H9 (cell line): ENCODE measurements at regions not wholly inside any gene's neighbourhood (a gene's known extent, or its start where the extent isn't known, plus 50 kb on each side); places are given as distances from the start of the nearest gene placed in this dataset.

ENCODE experiments used
- DNase-seq: peaks from one replicate; pipeline ENCODE4 v3.0.0-alpha.2; 2017
- H2AFZ ChIP-seq: one replicate; pipeline ENCODE4 v1.6.1; 2013; ENCODE audit warnings: mild to moderate bottlenecking, low read length, control low read depth, moderate library complexity
- H2AK5ac ChIP-seq: 2 replicates; pipeline ENCODE4 v1.6.1; 2013; ENCODE audit warnings: low read length, control low read depth, mixed read lengths; ENCODE audit not compliant: insufficient read length
- H2BK120ac ChIP-seq: one replicate; pipeline ENCODE4 v1.6.1; 2013; ENCODE audit warnings: low read depth, mild to moderate bottlenecking, low read length, control low read depth, inconsistent platforms; ENCODE audit not compliant: poor library complexity, severe bottlenecking
- H2BK12ac ChIP-seq: 2 replicates; pipeline ENCODE4 v1.6.1; 2013; ENCODE audit warnings: low read length, control low read depth, mixed read lengths, low read depth; ENCODE audit not compliant: insufficient read length
- H2BK15ac ChIP-seq: 2 replicates; pipeline ENCODE4 v1.6.1; 2013; ENCODE audit warnings: low read depth, low read length, control low read depth
- H2BK20ac ChIP-seq: one replicate; pipeline ENCODE4 v1.6.1; 2013; ENCODE audit warnings: low read depth, mild to moderate bottlenecking, low read length, control low read depth, inconsistent platforms; ENCODE audit not compliant: poor library complexity, severe bottlenecking
- H2BK5ac ChIP-seq: 2 replicates; pipeline ENCODE4 v1.6.1; 2013; ENCODE audit warnings: low read length, control low read depth, mixed read lengths; ENCODE audit not compliant: insufficient read length
- H3K14ac ChIP-seq: 2 replicates; pipeline ENCODE4 v1.6.1; 2013; ENCODE audit warnings: low read length, control low read depth; ENCODE audit not compliant: insufficient read depth
- H3K18ac ChIP-seq: 2 replicates; pipeline ENCODE4 v1.6.1; 2013; ENCODE audit warnings: low read depth, mild to moderate bottlenecking, mixed read lengths, low read length, control low read depth; ENCODE audit not compliant: insufficient read length
- H3K23ac ChIP-seq: 2 replicates; pipeline ENCODE4 v1.6.1; 2013; ENCODE audit warnings: low read length, control low read depth, mixed read lengths, low read depth; ENCODE audit not compliant: insufficient read length
- H3K23me2 ChIP-seq: 2 replicates; pipeline ENCODE4 v1.6.1; 2013; ENCODE audit warnings: low read depth, mild to moderate bottlenecking, mixed read lengths, low read length, control low read depth; ENCODE audit not compliant: insufficient read length, poor library complexity, severe bottlenecking
- H3K27ac ChIP-seq: 2 replicates; pipeline ENCODE4 v1.5.1; 2013; ENCODE audit warnings: low read length, control low read depth, mixed read lengths, low read depth; ENCODE audit not compliant: insufficient read length
- H3K27me3 ChIP-seq: 2 replicates; pipeline ENCODE4 v1.6.1; 2013; ENCODE audit warnings: low read length, control low read depth, inconsistent platforms; ENCODE audit not compliant: insufficient read depth
- H3K4ac ChIP-seq: 2 replicates; pipeline ENCODE4 v1.6.1; 2013; ENCODE audit warnings: low read depth, mild to moderate bottlenecking, control low read depth, inconsistent platforms, low read length, moderate library complexity
- H3K4me1 ChIP-seq: 2 replicates; pipeline ENCODE4 v1.6.1; 2013; ENCODE audit warnings: low read length, control low read depth, inconsistent platforms; ENCODE audit not compliant: insufficient read depth
- H3K4me2 ChIP-seq: 2 replicates; pipeline ENCODE4 v1.6.1; 2013; ENCODE audit warnings: low read length, control low read depth, mixed read lengths; ENCODE audit not compliant: insufficient read length, insufficient read depth
- H3K56ac ChIP-seq: 2 replicates; pipeline ENCODE4 v1.6.1; 2013; ENCODE audit warnings: low read depth, mild to moderate bottlenecking, mixed read lengths, low read length, control low read depth; ENCODE audit not compliant: insufficient read length
- H3K79me1 ChIP-seq: 2 replicates; pipeline ENCODE4 v1.6.1; 2013; ENCODE audit warnings: low read depth, mild to moderate bottlenecking, moderate library complexity, low read length, control low read depth, inconsistent platforms; ENCODE audit not compliant: insufficient read depth, poor library complexity, severe bottlenecking
- H3K79me2 ChIP-seq: 2 replicates; pipeline ENCODE4 v1.6.1; 2013; ENCODE audit warnings: low read length, control low read depth, inconsistent platforms; ENCODE audit not compliant: insufficient read depth
- H3K9ac ChIP-seq: 2 replicates; pipeline ENCODE4 v1.6.1; 2013; ENCODE audit warnings: low read length, control low read depth, mixed read lengths; ENCODE audit not compliant: insufficient read length; ENCODE audit errors: extremely low read depth
- H3K9me3 ChIP-seq: one replicate; pipeline ENCODE4 v1.6.1; 2013; ENCODE audit warnings: low read depth, low read length, inconsistent platforms; ENCODE audit not compliant: control insufficient read depth
- H3T11ph ChIP-seq: one replicate; pipeline ENCODE4 v1.6.1; 2013; ENCODE audit warnings: mild to moderate bottlenecking, low read length, control low read depth, inconsistent platforms
- H4K20me1 ChIP-seq: one replicate; pipeline ENCODE4 v1.6.1; 2013; ENCODE audit not compliant: control insufficient read depth, insufficient read length, insufficient read depth
- H4K5ac ChIP-seq: 2 replicates; pipeline ENCODE4 v1.6.1; 2013; ENCODE audit warnings: low read depth, mild to moderate bottlenecking, mixed read lengths, low read length, control low read depth; ENCODE audit not compliant: insufficient read length
- H4K8ac ChIP-seq: replicated peaks from 2 replicates; pipeline ENCODE4 v1.6.1; 2013; ENCODE audit warnings: low read length, control low read depth, mixed read lengths, low read depth; ENCODE audit not compliant: insufficient read length
- H4K91ac ChIP-seq: 2 replicates; pipeline ENCODE4 v1.6.1; 2013; ENCODE audit warnings: low read depth, mild to moderate bottlenecking, moderate library complexity, mixed read lengths, low read length, control low read depth; ENCODE audit not compliant: insufficient read length
- H3K27ac Mint-ChIP-seq, 3 experiments: 2 replicates in 2 of 3; 3 replicates in 1 of 3; pipeline ENCODE4 v1.8.0; 2020 to 2021; ENCODE audit warnings: mixed read lengths in 3 of 3, mild to moderate bottlenecking in 1 of 3, moderate library complexity in 1 of 3
- H3K27me3 Mint-ChIP-seq: 2 replicates; pipeline ENCODE4 v1.8.0; 2021; ENCODE audit warnings: low read depth, mild to moderate bottlenecking, moderate library complexity, mixed read lengths
- H3K36me3 Mint-ChIP-seq, 3 experiments: 2 replicates in 2 of 3; 3 replicates in 1 of 3; pipeline ENCODE4 v1.8.0; 2020 to 2021; ENCODE audit warnings: low read depth in 3 of 3, mixed read lengths in 3 of 3; ENCODE audit not compliant: insufficient read depth in 1 of 3
- H3K4me1 Mint-ChIP-seq, 2 experiments: 2 replicates each; pipeline ENCODE4 v1.8.0; 2020; ENCODE audit warnings: mixed read lengths in 2 of 2
- H3K4me3 Mint-ChIP-seq, 2 experiments: 2 replicates in 1 of 2; 3 replicates in 1 of 2; pipeline ENCODE4 v1.8.0; 2020 to 2021; ENCODE audit warnings: mild to moderate bottlenecking in 2 of 2, mixed read lengths in 2 of 2, moderate library complexity in 1 of 2
- H3K9me3 Mint-ChIP-seq, 2 experiments: 2 replicates in 1 of 2; 3 replicates in 1 of 2; pipeline ENCODE4 v1.8.0; 2020; ENCODE audit warnings: mild to moderate bottlenecking in 2 of 2, mixed read lengths in 2 of 2, moderate library complexity in 1 of 2
- CTCF ChIP-seq: fragments of 200-600 bp; sonication (generic); conservative IDR thresholded peaks from 3 replicates; pipeline ENCODE4 v1.8.0; 2021; ENCODE audit warnings: antibody characterized with exemption, mild to moderate bottlenecking
- WGBS: extraction: QIAGEN DNeasy Blood & Tissue Kit; methylation state at CpG from one replicate; pipeline ENCODE4 v1.1.7; 2013; ENCODE audit warnings: missing lambda C conversion rate, low lambda C conversion rate, mixed read lengths; ENCODE audit not compliant: insufficient read length; ENCODE audit errors: extremely low coverage; 5-methylcytosine and 5-hydroxymethylcytosine counted together

- Mint-ChIP-seq H3K27me3 (no peaks in the 10 kb centered on the region), H3K4me1 (no peaks in the 10 kb centered on the region), H3K36me3 (no peaks in the 10 kb centered on the region), H3K4me3 (no peak overlapping the region), H3K27ac (no peak overlapping the region), H3K9me3 (no peaks in the 10 kb centered on the region; a peak in 1 of 5 replicates)
- WGBS = no CpG with 5 or more reads among the region's 2 CpGs
- no peak overlapping the region for H2BK5ac ChIP-seq
- H4K5ac ChIP-seq = no peak overlapping the region
- H2AK5ac ChIP-seq = no peak overlapping the region
- no peak overlapping the region for H3K56ac ChIP-seq
- H4K20me1 ChIP-seq = no peaks in the 10 kb centered on the region
- H3K14ac ChIP-seq = no peak overlapping the region
- no peaks in the 10 kb centered on the region for H3K9me3 ChIP-seq
- H2AFZ ChIP-seq = no peak overlapping the region
- no peak for TF ChIP-seq CTCF
- no peak overlapping the region for H3K18ac ChIP-seq
- no peak overlapping the region for H3T11ph ChIP-seq
- H3K4me1 ChIP-seq = no peaks in the 10 kb centered on the region
- H3K4ac ChIP-seq = no peak overlapping the region
- H3K23me2 ChIP-seq = no peaks in the 10 kb centered on the region
- no peak overlapping the region for H4K8ac ChIP-seq
- H2BK20ac ChIP-seq = no peak overlapping the region
- H3K23ac ChIP-seq = no peak overlapping the region
- H3K79me2 ChIP-seq = no peaks in the 10 kb centered on the region
- no peaks in the 10 kb centered on the region for H3K27me3 ChIP-seq
- no peak overlapping the region for H4K91ac ChIP-seq
- DNase-seq = no peak
- no peaks in the 10 kb centered on the region for H3K79me1 ChIP-seq
- H2BK12ac ChIP-seq = no peak overlapping the region
- no peak overlapping the region for H3K4me2 ChIP-seq
- H2BK15ac ChIP-seq = no peak overlapping the region
- no peak overlapping the region for H3K9ac ChIP-seq
- no peak overlapping the region for H3K27ac ChIP-seq
- H2BK120ac ChIP-seq = no peak overlapping the region
These were observed 128.4 kb upstream of the TP63 start for GRCh38 chr3:189502676-189503257.
